BLaER1 (cell line): ENCODE measurements at regions not wholly inside any gene's neighbourhood (a gene's known extent, or its start where the extent isn't known, plus 50 kb on each side); places are given as distances from the start of the nearest gene placed in this dataset.

Experiments used
- H3K27ac ChIP-seq: shearing (Covaris generic); formaldehyde crosslinking; 2 replicates; pipeline ENCODE4 v1.8.1; 2022
- H3K27me3 ChIP-seq: shearing (Covaris generic); formaldehyde crosslinking; 2 replicates; pipeline ENCODE4 v1.8.1; 2022
- H3K36me3 ChIP-seq: shearing (Covaris generic); formaldehyde crosslinking; 2 replicates; pipeline ENCODE4 v1.8.1; 2022
- H3K4me1 ChIP-seq: shearing (Covaris generic); formaldehyde crosslinking; 2 replicates; pipeline ENCODE4 v1.8.1; 2022
- H3K4me2 ChIP-seq: shearing (Covaris generic); formaldehyde crosslinking; 2 replicates; pipeline ENCODE4 v1.8.1; 2022
- H3K4me3 ChIP-seq: shearing (Covaris generic); formaldehyde crosslinking; 2 replicates; pipeline ENCODE4 v1.8.1; 2022
- H3K9ac ChIP-seq: shearing (Covaris generic); formaldehyde crosslinking; 2 replicates; pipeline ENCODE4 v1.8.1; 2022
- H3K9me3 ChIP-seq: shearing (Covaris generic); formaldehyde crosslinking; 2 replicates; pipeline ENCODE4 v1.8.1; 2022
- H4K20me1 ChIP-seq: shearing (Covaris generic); formaldehyde crosslinking; 2 replicates; pipeline ENCODE4 v1.8.1; 2022
- Cebpa-rat ChIP-seq: shearing (Covaris generic); IDR thresholded peaks from 2 replicates; pipeline ENCODE4 v1.8.1; 2022

- H3K36me3 ChIP-seq = no peaks in the 10 kb centered on the region
- no peaks in the 10 kb centered on the region for H3K9me3 ChIP-seq
- no peak overlapping the region for H3K4me3 ChIP-seq
- no peak overlapping the region for H3K4me2 ChIP-seq
- H3K27ac ChIP-seq = no peak overlapping the region
- no peak overlapping the region for H3K9ac ChIP-seq
- no peak for TF ChIP-seq Cebpa-rat
- no peaks in the 10 kb centered on the region for H4K20me1 ChIP-seq
- no peaks in the 10 kb centered on the region for H3K27me3 ChIP-seq
- no peaks in the 10 kb centered on the region for H3K4me1 ChIP-seq
Observed at GRCh38 chr7:25326501-25327156, 98.3 kb upstream of the NPVF start.

GRCh38 chr7:25329815-25330214 is 101.5 kb upstream of the NPVF start:
- Histone ChIP-seq H4K20me1 (no peaks in the 10 kb centered on the region), H3K4me1 (no peaks in the 10 kb centered on the region), H3K36me3 (no peaks in the 10 kb centered on the region), H3K4me2 (no peak overlapping the region), H3K9ac (no peak overlapping the region), H3K9me3 (no peaks in the 10 kb centered on the region), H3K27me3 (no peaks in the 10 kb centered on the region), H3K27ac (no peak overlapping the region), H3K4me3 (no peak overlapping the region)
- TF ChIP-seq Cebpa-rat = no peak

GRCh38 chr7:25333296-25333928 is 105.1 kb upstream of the NPVF start:
- Histone ChIP-seq H3K27me3 (no peaks in the 10 kb centered on the region), H3K9me3 (no peaks in the 10 kb centered on the region), H3K4me2 (no peak overlapping the region), H3K4me1 (no peaks in the 10 kb centered on the region), H3K9ac (no peak overlapping the region), H4K20me1 (no peaks in the 10 kb centered on the region), H3K4me3 (no peak overlapping the region), H3K27ac (no peak overlapping the region), H3K36me3 (no peaks in the 10 kb centered on the region)
- TF ChIP-seq Cebpa-rat = no peak

GRCh38 chr7:25347360-25348066 is 119.2 kb upstream of the NPVF start:
- Histone ChIP-seq H3K27me3 (no peaks in the 10 kb centered on the region), H3K27ac (no peak overlapping the region), H4K20me1 (no peaks in the 10 kb centered on the region), H3K9ac (no peak overlapping the region), H3K36me3 (no peaks in the 10 kb centered on the region), H3K4me3 (no peak overlapping the region), H3K4me2 (no peak overlapping the region), H3K4me1 (no peaks in the 10 kb centered on the region), H3K9me3 (no peaks in the 10 kb centered on the region)
- no peak for TF ChIP-seq Cebpa-rat

GRCh38 chr7:25348104-25348503 is 119.8 kb upstream of the NPVF start:
- no peaks in the 10 kb centered on the region for H3K36me3 ChIP-seq
- TF ChIP-seq Cebpa-rat = no peak
- H3K9me3 ChIP-seq = no peaks in the 10 kb centered on the region
- H3K4me2 ChIP-seq = no peak overlapping the region
- H3K4me1 ChIP-seq = no peaks in the 10 kb centered on the region
- no peak overlapping the region for H3K27ac ChIP-seq
- H3K4me3 ChIP-seq = no peak overlapping the region
- H3K27me3 ChIP-seq = no peaks in the 10 kb centered on the region
- no peaks in the 10 kb centered on the region for H4K20me1 ChIP-seq
- no peak overlapping the region for H3K9ac ChIP-seq

- no peaks in the 10 kb centered on the region for H3K27me3 ChIP-seq
- no peak overlapping the region for H3K4me3 ChIP-seq
- no peaks in the 10 kb centered on the region for H3K36me3 ChIP-seq
- TF ChIP-seq Cebpa-rat = no peak
- H3K4me2 ChIP-seq = no peak overlapping the region
- no peak overlapping the region for H3K9ac ChIP-seq
- no peak overlapping the region for H3K27ac ChIP-seq
- H3K4me1 ChIP-seq = peaks cover 8% of the 10 kb centered on the region
- H4K20me1 ChIP-seq = no peaks in the 10 kb centered on the region
- H3K9me3 ChIP-seq = no peaks in the 10 kb centered on the region
Observed at GRCh38 chr7:25349283-25350017, 121.2 kb upstream of the NPVF start.

- no peak for TF ChIP-seq Cebpa-rat
- no peak overlapping the region for H3K4me2 ChIP-seq
- H3K27ac ChIP-seq = no peak overlapping the region
- H4K20me1 ChIP-seq = no peaks in the 10 kb centered on the region
- H3K4me1 ChIP-seq = peaks cover 9% of the 10 kb centered on the region
- H3K27me3 ChIP-seq = no peaks in the 10 kb centered on the region
- H3K36me3 ChIP-seq = no peaks in the 10 kb centered on the region
- no peak overlapping the region for H3K9ac ChIP-seq
- no peaks in the 10 kb centered on the region for H3K9me3 ChIP-seq
- H3K4me3 ChIP-seq = no peak overlapping the region
Observed at GRCh38 chr7:25350041-25350440, 121.8 kb upstream of the NPVF start.

- Histone ChIP-seq H4K20me1 (no peaks in the 10 kb centered on the region), H3K27ac (no peak overlapping the region), H3K36me3 (no peaks in the 10 kb centered on the region), H3K4me2 (no peak overlapping the region), H3K4me3 (no peak overlapping the region), H3K4me1 (peaks cover 9% of the 10 kb centered on the region), H3K27me3 (no peaks in the 10 kb centered on the region), H3K9me3 (no peaks in the 10 kb centered on the region), H3K9ac (no peak overlapping the region)
- TF ChIP-seq Cebpa-rat = no peak
Observed at GRCh38 chr7:25351761-25352160, 123.5 kb upstream of the NPVF start.

- Histone ChIP-seq H3K27ac (no peak overlapping the region), H4K20me1 (no peaks in the 10 kb centered on the region), H3K4me2 (no peak overlapping the region), H3K27me3 (no peaks in the 10 kb centered on the region), H3K36me3 (no peaks in the 10 kb centered on the region), H3K4me1 (peaks cover 9% of the 10 kb centered on the region), H3K9ac (no peak overlapping the region), H3K9me3 (no peaks in the 10 kb centered on the region), H3K4me3 (no peak overlapping the region)
- no peak for TF ChIP-seq Cebpa-rat
Observed at GRCh38 chr7:25353196-25353595, 124.9 kb upstream of the NPVF start.

- Histone ChIP-seq H3K4me2 (peak overlapping the region; percentile 41; the same call in 1 of the 2 replicates), H3K9ac (no peak overlapping the region), H3K4me3 (no peak overlapping the region), H3K27ac (no peak overlapping the region), H3K36me3 (no peaks in the 10 kb centered on the region), H3K9me3 (no peaks in the 10 kb centered on the region), H3K4me1 (peaks cover 9% of the 10 kb centered on the region), H3K27me3 (no peaks in the 10 kb centered on the region), H4K20me1 (no peaks in the 10 kb centered on the region)
- TF ChIP-seq Cebpa-rat = no peak
Observed at GRCh38 chr7:25353732-25354131, 125.4 kb upstream of the NPVF start.
